Esophagus squamous epithelium (tissue), 5 donors: ENCODE measurements at regions not wholly inside any gene's neighbourhood (a gene's known extent, or its start where the extent isn't known, plus 50 kb on each side); places are given as distances from the start of the nearest gene placed in this dataset.

Experiments
- DNase-seq: peaks from one replicate; lab custom pipeline; 2025; lab: John Stamatoyannopoulos, UW
- H3K27ac ChIP-seq, 4 donors: fragments of 200-600 bp; sonication (generic); one replicate each; pipeline ENCODE4 v1.5.1; 2016 to 2019; ENCODE audit warnings: mild to moderate bottlenecking in 1 of 4
- H3K27me3 ChIP-seq, 4 donors: fragments of 200-600 bp; sonication (generic); 1 replicate in 3 of 4; 2 replicates in 1 of 4; pipeline versions ENCODE4 v1.5.1 to v1.6.0; 2017 to 2021; ENCODE audit warnings: antibody characterized with exemption in 1 of 4
- H3K36me3 ChIP-seq, 3 donors: fragments of 200-600 bp; sonication (generic); one replicate each; pipeline ENCODE4 v1.5.1; 2016 to 2019
- H3K4me1 ChIP-seq, 3 donors: fragments of 200-600 bp; sonication (generic); one replicate each; pipeline ENCODE4 v1.5.1; 2017 to 2019
- H3K4me3 ChIP-seq, 4 donors: fragments of 200-600 bp; sonication (generic); 1 replicate in 3 of 4; 2 replicates in 1 of 4; pipeline ENCODE4 v1.5.1; 2016 to 2019; ENCODE audit warnings: mild to moderate bottlenecking in 2 of 4, moderate library complexity in 1 of 4
- H3K9me3 ChIP-seq, 3 donors: fragments of 200-600 bp; sonication (generic); one replicate each; pipeline ENCODE4 v1.5.1; 2016 to 2019
- CTCF ChIP-seq, 6 experiments: fragments of 450-650 bp in 4 of 6; fragments of 200-600 bp in 2 of 6; sonication (generic) in 2 of 6; IDR thresholded peaks; one replicate each; pipeline ENCODE4 v1.5.1; 2016 to 2019; ENCODE audit warnings: antibody characterized with exemption in 6 of 6, mild to moderate bottlenecking in 4 of 6, moderate library complexity in 4 of 6
- POLR2A ChIP-seq, 4 donors: fragments of 450-650 bp; IDR thresholded peaks; one replicate each; pipeline ENCODE4 v1.6.1; 2017; ENCODE audit warnings: antibody characterized with exemption in 4 of 4, mild to moderate bottlenecking in 4 of 4, moderate library complexity in 3 of 4
- WGBS, 2 donors: methylation state at CpG; one replicate each; pipeline ENCODE4 v1.1.5; 2018; 5-methylcytosine and 5-hydroxymethylcytosine counted together
- intact Hi-C: fragments of 100-400 bp; cut with DNase I; formaldehyde crosslinking; loops from one replicate; pipeline ENCODE4 v1.15.0; 2022
- donor health status: DM: yes; HTN: yes; CAD: no.

DNA sequence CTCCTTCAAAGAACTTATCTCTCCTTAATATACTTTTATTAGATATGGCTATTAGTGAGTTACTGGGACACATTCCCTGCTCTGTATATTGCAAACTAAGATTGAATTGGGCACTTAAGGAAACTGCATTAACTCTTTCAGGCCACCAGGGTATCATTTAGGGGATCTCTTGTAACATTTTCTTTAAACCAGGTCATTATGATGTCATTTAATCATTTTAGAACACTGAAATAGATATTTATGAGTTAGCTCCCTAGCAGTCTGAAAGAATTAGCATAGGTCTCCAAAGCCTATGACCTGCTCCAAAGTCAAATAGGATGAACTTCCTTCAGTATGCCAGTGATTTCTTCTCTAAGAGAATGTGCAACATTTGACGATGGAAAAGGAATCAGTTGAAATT lies 506.9 kb downstream of the FOXG1 start:
- no peak overlapping the region for H3K4me3 ChIP-seq
- no peaks in the 10 kb centered on the region for H3K27me3 ChIP-seq
- DNase-seq = no peak
- no peaks in the 10 kb centered on the region for H3K9me3 ChIP-seq
- 77 to 91% methylated on average over 1 of the region's 1 CpG for WGBS, 2 donors
- no peaks in the 10 kb centered on the region for H3K4me1 ChIP-seq
- no peaks in the 10 kb centered on the region for H3K36me3 ChIP-seq
- intact Hi-C loops = no loop called here
- no peak overlapping the region for H3K27ac ChIP-seq
- TF ChIP-seq CTCF (IDR thresholded peaks at IDR 0.05) (no peak), POLR2A (IDR thresholded peaks at IDR 0.05) (no peak)

DNA sequence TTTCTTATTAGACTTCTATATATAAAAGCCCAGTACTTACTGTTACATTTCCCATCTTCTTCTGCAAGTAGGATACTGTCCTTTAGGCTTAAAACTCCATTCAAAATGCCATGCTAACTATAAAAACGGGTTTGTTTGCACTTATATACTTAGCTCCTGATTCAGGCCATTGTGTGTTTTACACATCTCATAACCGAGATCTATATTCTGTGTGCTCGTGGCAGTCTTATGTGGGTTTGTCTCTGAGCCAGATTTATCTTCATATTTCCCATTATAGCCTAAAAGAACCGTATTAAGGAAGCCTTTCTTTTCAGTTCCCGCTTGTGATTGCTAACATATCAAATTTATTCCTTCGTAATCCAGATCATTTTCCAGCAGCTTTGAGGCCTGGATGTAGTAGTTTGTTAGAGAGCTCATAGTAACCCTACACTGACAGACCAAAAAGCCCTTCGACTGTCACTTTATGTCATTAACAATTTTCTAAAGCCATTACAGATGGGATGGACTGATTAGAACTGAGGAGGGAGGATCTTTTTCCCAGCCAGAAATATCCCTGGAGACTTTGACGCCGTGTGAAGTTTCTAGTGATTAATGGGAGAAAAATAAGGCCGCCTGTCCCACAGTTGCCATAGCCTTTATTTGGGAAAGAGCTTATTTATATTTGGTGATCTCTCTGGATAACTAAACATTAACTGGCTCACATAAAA lies 508.5 kb downstream of the FOXG1 start:
- Histone ChIP-seq H3K27me3 (no peaks in the 10 kb centered on the region), H3K36me3 (no peaks in the 10 kb centered on the region), H3K9me3 (no peaks in the 10 kb centered on the region), H3K4me3 (no peak overlapping the region), H3K4me1 (no peaks in the 10 kb centered on the region), H3K27ac (no peak overlapping the region)
- TF ChIP-seq POLR2A (IDR thresholded peaks at IDR 0.05) (no peak), CTCF (IDR thresholded peaks at IDR 0.05) (no peak)
- DNase-seq = no peak
- intact Hi-C loops = no loop called here
- 50 to 56% methylated on average over 10 of the region's 10 CpGs for WGBS, 2 donors

- TF ChIP-seq POLR2A (IDR thresholded peaks at IDR 0.05) (no peak), CTCF (IDR thresholded peaks at IDR 0.05) (no peak)
- no peak overlapping the region for H3K4me3 ChIP-seq
- no peaks in the 10 kb centered on the region for H3K4me1 ChIP-seq
- H3K27ac ChIP-seq = no peak overlapping the region
- no peaks in the 10 kb centered on the region for H3K36me3 ChIP-seq
- H3K27me3 ChIP-seq = no peaks in the 10 kb centered on the region
- 26 to 46% methylated on average over 1 of the region's 1 CpG for WGBS, 2 donors
- intact Hi-C loops = no loop called here
- H3K9me3 ChIP-seq = no peaks in the 10 kb centered on the region
- DNase-seq = no peak
Observed at GRCh38 chr14:29278301-29279263, 512.0 kb downstream of the FOXG1 start.

DNA sequence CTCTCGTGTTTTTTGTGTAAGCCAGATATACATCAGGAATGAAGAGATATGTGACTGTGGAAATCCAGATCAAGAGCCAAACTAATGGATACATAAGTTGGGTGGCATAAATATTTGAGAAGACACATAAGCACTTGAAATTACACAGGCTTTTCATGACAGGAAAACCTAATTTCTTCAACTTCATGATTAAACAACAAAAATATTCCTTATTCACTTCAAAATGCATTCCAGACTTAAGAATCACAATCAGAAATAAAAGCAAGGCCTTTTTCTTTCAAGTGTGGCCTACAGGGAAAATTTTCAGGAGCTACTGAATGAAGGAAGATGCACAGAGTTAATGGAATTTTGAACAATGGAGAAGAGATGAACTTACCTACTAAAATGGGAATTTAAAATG lies 515.6 kb downstream of the FOXG1 start:
- Histone ChIP-seq H3K27me3 (no peaks in the 10 kb centered on the region), H3K27ac (no peak overlapping the region), H3K36me3 (no peaks in the 10 kb centered on the region), H3K9me3 (no peaks in the 10 kb centered on the region), H3K4me3 (no peak overlapping the region), H3K4me1 (no peaks in the 10 kb centered on the region)
- DNase-seq = no peak
- intact Hi-C loops = no loop called here
- TF ChIP-seq CTCF (IDR thresholded peaks at IDR 0.05) = no peak
- WGBS, 2 donors = 20 to 25% methylated on average over 1 of the region's 1 CpG

- TF ChIP-seq CTCF (IDR thresholded peaks at IDR 0.05) = no peak
- no peak for TF ChIP-seq POLR2A (IDR thresholded peaks at IDR 0.05)
- peaks cover 0 to 9% (median 0%) of the 10 kb centered on the region in 3 donors for H3K9me3 ChIP-seq
- no peaks in the 10 kb centered on the region for H3K4me1 ChIP-seq
- no peak overlapping the region for H3K4me3 ChIP-seq
- H3K36me3 ChIP-seq = no peaks in the 10 kb centered on the region
- no peak overlapping the region for H3K27ac ChIP-seq
- no peak for DNase-seq
- 68 to 69% methylated on average over 2 of the region's 2 CpGs for WGBS, 2 donors
- no peaks in the 10 kb centered on the region for H3K27me3 ChIP-seq
- intact Hi-C loops = no loop called here
Observed at GRCh38 chr14:29290441-29290840, 523.9 kb downstream of the FOXG1 start.
